GM19463 (cell line): ENCODE measurements at regions not wholly inside any gene's neighbourhood (a gene's known extent, or its start where the extent isn't known, plus 50 kb on each side); places are given as distances from the start of the nearest gene placed in this dataset.
"Not testable (repeated sequence)": the region's sequence is repeated elsewhere in the genome, so short reads cannot be mapped to it uniquely, and the experiment has no call there.

Experiments used
- ATAC-seq: cut with Tn5 transposase; IDR thresholded peaks from one replicate; pipeline ENCODE4 v1.9.1; 2021; ENCODE audit warnings: mild to moderate bottlenecking, moderate library complexity; ENCODE audit not compliant: unreplicated experiment

DNA sequence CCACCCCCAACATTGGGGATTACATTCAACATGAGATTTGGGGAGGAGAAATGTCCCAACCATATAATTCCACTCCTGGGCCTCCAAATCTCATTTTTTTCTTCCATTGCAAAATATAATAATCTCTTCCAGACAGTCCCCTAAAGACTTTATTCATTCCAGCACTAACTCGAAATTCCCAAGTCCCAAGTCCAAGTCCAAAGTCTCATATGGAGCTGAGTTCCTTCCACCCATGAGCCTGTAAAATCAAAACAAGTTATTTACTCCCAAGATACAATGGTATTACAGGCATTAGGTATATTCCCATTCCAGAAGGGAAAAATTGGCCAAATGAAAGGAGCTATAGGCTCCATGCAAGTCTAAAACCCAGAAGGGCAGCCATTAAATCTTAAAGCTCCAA lies 56.7 kb downstream of the P2RY1 start:
- ATAC-seq = no peak

GRCh38 chr3:152892446-152892845 lies 57.5 kb downstream of the P2RY1 start:
- ATAC-seq = no peak

DNA sequence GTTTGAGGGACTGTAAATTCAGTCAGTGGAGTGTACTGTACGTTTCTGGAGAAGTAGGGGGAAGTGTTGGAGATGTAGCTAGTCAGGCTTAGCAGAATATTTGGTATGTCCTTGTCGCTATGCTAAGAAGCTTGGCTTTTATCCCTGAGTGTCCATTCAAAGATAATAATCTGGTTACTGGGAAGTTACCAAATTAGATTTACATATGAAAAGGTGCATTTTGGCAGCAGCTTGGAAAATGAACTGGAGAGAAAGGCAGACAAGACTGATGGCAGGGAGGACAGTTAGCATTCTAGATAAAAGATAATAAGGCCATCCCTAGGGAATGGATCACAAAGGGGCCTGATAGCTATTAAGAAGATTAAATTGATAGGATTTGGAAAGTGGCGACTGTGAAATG lies 58.7 kb downstream of the P2RY1 start:
- ATAC-seq = no peak

- ATAC-seq = no peak
These were observed 64.4 kb downstream of the P2RY1 start for GRCh38 chr3:152899306-152899705.

DNA sequence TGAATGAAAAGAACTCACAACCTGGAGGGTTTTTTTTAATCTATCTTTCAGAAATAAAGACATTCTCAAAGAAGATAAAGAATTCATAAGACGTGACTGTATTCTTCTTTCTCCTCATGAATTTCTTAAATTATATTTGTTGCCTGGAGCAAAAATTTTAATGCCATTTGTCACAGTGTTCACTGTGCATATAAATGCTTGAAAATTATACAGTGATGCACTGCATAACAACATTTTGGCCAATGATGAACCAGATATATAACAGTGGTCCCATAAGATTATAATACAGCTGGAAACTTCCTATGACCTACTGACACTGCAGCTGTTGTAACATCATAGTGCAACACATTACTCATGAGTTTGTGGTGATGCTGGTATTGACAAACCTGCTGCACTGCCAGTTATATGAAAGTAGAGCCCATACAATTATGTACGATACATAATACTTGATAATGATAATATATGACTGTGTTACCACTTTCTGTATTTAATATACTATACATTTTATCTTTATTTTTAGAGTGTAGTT lies 67.3 kb downstream of the P2RY1 start:
- ATAC-seq = no peak

GRCh38 chr3:152905631-152906030 lies 70.7 kb downstream of the P2RY1 start:
- no peak for ATAC-seq

DNA sequence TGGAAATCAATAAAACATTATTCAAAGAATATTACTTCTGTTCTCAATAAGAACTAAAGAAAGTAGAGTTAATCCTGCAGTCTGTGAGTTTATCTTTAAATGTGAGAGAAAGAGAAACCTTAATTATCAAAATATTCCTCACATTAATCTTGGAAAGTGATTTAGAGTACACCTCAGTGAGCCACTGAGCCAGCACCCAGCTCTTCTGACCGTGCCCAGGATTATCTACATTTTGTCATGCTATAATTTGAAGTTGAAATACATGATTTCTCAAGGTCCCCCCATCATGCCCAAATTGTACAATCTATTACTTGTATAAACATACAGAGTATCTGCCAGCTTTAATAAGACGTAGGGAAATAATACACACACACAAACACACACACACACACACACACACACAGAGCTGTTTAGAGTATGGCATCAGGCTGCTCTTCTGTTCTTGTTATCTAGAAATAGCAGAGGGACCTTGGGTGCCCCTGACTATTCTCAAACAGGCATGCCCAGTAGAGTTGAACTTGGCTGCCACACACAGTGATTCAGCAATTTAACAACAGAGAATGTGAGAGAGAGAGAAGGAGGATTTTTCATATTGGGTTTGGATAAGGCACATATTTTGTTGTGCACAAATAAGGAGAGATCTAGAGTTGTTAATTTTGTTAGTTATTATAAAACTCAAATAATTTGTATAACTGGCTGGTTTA lies 74.4 kb downstream of the P2RY1 start:
- ATAC-seq = no peak

DNA sequence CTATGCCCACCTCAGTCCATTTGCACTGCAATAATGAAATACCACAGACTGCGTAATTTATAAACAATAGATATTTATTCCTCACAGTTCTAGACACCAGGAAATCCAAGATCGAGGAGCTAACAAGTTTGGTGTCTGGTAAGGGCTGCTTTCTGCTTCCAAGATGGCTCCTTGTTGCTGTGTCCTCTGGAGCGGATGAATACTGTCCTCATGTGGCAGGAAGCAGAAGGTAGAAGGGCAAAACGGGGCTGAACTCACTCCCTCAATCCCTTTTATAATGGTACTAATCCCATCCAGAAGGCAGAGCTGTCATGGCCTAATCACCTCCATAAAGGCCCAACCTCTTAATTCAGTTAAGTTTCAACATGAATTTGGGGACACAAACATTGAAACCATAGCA lies 75.3 kb downstream of the P2RY1 start:
- ATAC-seq = no peak

GRCh38 chr3:152910966-152911365 lies 76.0 kb downstream of the P2RY1 start:
- ATAC-seq = no peak

GRCh38 chr3:152914743-152915142 lies 79.8 kb downstream of the P2RY1 start:
- not testable (repeated sequence) for ATAC-seq

DNA sequence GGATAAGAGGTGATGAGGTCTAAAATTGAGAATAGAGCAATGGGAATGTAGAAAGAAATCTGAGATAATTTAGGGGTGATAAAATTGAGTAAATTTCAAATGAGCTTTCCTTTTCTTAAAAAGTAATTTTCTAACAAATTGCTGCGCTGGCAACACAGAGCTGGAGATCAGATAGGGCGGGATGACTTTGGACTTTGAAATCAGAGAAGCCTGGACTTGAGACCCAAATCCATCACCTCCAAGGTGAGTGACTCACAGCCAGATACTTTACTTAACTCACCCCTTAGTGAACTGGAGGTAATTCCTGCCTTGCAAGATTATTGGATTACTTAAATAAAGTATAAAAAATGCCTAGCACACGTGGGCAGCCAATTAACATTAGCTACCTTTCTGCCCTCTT lies 80.8 kb downstream of the P2RY1 start:
- no peak for ATAC-seq

- ATAC-seq = no peak
These were observed 81.9 kb downstream of the P2RY1 start for GRCh38 chr3:152916753-152917279.

- ATAC-seq = no peak
These were observed 86.4 kb downstream of the P2RY1 start for GRCh38 chr3:152921351-152921750.

- no peak for ATAC-seq
These were observed 87.6 kb downstream of the P2RY1 start for GRCh38 chr3:152922554-152922953.

- ATAC-seq = no peak
These were observed 92.2 kb downstream of the P2RY1 start for GRCh38 chr3:152927131-152927530.

DNA sequence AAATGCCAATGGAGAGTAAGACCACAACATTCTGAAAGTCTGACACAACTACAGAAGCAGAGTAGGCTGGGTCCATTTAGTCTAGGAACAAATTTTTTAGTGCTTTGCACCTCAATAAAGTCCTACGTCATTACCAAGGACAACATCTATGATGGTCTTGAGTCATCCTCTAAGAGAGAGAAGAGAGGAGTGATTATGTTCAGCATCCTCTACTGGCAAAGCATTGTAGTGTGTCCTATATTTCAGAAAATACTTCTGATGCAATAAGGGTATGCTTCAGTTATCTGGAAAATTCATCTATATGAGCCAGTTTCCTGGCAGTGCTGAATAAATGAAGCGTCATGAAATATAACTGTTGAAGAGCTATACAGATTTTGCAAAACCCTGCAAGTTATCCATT lies 95.6 kb downstream of the P2RY1 start:
- no peak for ATAC-seq

- ATAC-seq = no peak
These were observed 102.3 kb downstream of the P2RY1 start for GRCh38 chr3:152937234-152937633.

DNA sequence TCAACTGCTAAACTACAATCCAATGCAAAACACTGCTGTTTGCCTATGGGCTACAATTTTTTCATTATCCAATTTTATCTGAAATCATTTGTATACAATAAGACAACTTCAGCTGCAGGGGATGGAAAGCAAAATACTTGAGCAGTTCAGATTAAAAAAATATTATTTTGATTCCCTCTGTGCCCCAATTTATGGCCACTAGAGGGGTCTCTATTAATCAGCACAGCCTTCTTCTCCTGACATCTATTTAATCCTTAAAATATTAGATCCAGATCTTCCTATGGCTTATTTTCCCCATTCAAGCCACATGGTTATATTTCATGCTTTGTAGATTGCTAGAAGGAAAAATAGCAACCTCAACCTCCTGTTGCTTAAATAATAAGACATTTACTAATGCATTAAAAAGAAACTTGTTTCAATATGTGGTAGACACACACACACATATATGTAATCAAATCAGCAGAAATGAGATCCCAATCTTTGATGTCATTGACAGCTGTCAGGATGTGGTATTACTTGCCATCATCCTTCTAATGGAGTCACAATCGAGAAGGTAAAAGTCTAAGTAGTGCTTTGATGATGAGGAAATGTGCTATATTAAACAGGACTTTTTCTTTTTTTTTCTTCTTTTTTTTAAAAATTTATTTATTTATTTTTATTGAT lies 104.2 kb downstream of the P2RY1 start:
- ATAC-seq = no peak

- ATAC-seq = no peak
These were observed 106.9 kb downstream of the P2RY1 start for GRCh38 chr3:152941859-152942258.

- ATAC-seq = no peak
These were observed 107.4 kb downstream of the P2RY1 start for GRCh38 chr3:152942366-152942765.

GRCh38 chr3:152943645-152944044 lies 108.7 kb downstream of the P2RY1 start:
- ATAC-seq = no peak

- ATAC-seq = no peak
These were observed 109.7 kb downstream of the P2RY1 start for GRCh38 chr3:152944671-152945070.
